IPS-NIHi7 (cell line): ENCODE measurements at regions not wholly inside any gene's neighbourhood (a gene's known extent, or its start where the extent isn't known, plus 50 kb on each side); places are given as distances from the start of the nearest gene placed in this dataset.

Source experiments
- DNase-seq: peaks from one replicate; pipeline ENCODE4 v3.0.0; 2012; ENCODE audit warnings: mixed read lengths; ENCODE audit errors: extremely low spot score

DNA sequence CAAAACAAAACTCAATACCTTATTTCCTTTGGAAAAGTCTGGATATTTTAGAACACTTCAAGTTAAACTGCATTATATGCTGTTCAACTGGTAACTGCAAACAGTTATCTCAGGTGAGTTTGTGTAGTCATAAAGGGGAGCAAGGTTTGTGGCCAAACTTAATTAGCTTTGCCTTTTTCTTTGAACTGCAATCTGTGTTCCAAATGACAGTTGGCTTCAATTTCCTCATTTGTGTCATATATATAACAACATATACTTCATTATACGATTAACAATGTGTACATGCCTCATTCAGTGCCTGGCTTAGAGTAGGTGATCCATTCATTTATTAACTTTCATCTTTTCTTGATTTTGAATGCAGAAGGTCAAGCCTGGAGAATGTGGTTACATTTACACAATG lies 55.8 kb downstream of the KCNE4 start:
- no peak for DNase-seq

DNA sequence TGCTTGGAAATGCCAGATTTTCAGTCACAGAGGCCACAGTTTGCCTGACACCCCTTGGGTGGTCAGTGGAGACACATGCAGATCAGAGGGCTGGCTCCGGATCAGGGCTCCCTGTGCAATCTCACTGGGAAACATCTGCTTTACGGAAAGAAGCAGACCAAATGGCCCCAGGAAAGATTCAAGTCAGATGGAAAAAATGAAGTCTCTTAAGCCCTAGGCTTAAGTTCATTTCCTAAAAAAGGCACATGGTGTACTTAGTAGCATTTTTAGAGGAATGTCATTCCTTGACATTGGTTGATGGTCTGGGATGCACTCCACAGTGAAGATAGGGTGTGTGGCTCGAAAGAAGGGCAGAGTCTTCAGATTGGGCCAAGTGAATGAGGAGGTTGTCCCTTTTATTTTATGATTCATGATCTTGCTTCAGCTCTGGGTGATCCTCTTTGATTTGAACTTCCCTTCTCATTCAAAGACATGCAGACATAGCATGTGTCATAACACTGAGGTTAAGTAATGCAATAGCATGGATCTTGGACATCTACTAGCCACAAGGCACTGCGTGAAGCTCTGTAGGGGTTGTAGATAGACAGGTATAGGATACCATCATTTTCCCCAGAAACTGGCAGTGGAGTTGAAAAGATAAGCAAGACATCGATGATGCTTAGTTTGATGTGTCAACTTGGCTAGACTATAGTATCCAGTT lies 56.5 kb downstream of the KCNE4 start:
- no peak for DNase-seq

DNA sequence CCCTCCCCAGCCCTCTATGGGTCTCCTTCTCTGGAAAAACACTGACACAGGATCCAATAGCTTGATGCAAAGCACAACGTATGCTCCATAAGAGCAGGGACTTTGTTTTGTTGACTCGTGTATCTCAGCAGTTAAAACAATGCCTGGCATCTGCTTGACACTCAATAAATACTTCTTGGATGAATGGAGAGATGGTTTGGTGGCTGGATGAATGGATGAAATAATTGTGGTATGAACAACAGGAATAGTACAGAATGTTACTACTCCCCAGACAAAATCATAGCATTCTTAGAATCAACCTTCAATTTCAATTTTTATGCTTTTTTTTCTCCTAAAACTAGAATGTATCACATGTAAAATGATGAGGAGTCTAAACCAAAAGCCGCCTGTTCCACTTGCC lies 57.4 kb downstream of the KCNE4 start:
- DNase-seq = no peak

DNA sequence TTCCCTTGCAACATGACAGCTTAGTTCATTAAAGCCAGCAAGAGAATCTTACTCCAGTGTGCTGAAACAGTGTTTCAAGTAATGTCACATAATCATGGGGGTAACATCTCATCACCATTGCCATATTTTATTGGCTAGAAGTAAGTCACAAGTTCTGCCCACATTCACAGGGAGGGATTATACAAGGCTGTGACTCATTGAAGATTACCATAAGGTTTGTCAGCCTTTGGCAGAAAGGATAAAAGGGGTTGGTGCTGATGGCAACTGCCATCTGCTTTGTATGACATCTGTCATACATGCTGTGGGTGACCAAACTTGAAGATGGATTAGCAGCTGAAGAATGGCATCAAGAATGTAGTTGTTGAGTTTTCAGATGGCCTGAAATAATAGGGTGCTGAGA lies 61.2 kb downstream of the KCNE4 start:
- DNase-seq = no peak

DNA sequence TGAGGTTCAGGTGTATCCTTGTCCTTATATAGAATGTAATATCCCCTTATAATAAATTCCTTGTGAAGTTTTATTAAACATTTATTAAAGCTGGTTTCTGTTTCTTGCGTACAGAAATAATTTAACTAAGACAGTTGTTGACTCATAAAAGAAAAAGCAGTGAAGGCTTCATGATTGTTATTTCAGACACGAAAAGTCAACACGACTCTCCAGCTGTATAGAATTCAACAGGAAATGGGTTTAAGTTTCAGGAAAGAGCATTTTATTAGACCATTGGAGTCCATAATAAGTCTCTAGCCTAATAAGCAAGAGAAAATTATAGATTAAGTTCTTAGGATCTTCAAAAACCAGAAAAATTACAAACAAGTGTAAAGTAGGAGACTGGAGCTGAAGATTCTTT lies 62.2 kb downstream of the KCNE4 start:
- no peak for DNase-seq

DNA sequence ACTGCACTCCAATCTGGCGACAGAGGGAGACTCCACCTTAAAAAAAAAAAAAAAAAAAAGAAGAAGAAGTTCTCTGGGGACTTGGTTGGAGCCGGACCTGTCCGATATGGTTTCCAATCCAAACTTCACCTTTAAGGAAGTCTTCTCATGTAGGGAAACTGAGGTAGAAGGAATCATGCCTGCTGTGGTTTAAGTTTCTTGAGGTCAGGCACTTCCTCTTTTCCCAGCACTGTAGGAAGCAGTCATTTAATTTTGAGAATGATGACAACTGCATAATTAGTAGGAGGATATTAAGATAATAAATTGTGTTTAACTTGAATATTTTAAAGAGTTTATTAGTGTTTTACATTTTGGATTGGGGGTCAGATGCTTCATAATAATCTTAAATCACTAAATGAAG lies 62.9 kb downstream of the KCNE4 start:
- DNase-seq = no peak

DNA sequence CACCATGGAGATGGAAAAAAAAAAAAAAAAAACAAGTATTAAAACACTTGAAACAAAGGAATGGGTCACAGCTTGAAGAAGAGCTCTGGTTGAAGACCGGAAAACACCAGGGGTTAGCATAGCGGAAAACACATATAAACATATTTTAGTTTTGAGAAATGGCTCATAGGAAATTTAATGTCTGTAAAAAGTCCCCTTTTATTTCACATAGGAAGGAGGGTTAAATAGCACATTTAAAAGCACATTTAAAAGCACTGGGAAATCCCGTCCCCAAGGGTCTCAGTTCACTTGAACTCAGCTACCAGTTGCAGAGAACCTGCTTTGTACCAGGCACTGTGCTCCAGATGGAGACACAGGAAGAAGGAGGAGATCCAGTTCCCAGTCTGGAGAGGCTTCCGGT lies 65.5 kb downstream of the KCNE4 start:
- DNase-seq = no peak

DNA sequence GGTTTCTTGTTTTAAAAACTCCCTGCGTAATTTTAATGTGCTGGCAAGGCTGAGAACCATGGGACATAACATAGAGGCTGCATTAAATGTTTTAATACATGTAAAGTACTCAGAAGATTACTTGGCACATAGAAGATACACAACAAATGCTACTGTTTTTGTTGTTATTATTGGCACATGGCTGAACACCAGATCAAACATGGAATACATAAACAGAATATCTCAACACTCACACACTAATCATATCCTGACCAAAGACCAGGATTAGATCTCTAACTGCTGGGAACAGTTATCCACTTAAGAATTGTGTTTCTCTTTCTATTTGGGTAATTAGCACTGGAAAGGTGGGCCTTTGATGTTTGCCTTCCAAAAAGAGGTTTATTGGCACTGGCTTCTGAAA lies 69.3 kb downstream of the KCNE4 start:
- DNase-seq = no peak

DNA sequence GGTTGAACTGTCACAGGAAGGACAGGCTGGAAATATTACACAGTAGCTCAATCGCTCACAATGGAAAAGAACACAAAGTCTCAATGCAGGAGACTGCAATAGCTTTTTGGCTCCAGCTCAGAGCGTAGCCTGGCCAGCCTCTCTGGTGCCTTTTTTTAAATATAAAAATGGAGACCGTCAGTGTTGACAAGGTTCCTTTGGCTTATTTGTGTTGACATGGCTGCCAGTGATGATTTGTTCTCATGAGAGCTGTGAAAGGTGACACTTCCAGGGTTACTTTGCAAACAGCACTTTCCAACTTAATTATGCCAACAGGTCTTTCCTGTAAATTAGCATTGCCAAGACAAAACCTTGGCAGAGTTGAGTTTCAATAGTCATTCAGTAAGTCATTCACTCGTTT lies 70.8 kb downstream of the KCNE4 start:
- no peak for DNase-seq

DNA sequence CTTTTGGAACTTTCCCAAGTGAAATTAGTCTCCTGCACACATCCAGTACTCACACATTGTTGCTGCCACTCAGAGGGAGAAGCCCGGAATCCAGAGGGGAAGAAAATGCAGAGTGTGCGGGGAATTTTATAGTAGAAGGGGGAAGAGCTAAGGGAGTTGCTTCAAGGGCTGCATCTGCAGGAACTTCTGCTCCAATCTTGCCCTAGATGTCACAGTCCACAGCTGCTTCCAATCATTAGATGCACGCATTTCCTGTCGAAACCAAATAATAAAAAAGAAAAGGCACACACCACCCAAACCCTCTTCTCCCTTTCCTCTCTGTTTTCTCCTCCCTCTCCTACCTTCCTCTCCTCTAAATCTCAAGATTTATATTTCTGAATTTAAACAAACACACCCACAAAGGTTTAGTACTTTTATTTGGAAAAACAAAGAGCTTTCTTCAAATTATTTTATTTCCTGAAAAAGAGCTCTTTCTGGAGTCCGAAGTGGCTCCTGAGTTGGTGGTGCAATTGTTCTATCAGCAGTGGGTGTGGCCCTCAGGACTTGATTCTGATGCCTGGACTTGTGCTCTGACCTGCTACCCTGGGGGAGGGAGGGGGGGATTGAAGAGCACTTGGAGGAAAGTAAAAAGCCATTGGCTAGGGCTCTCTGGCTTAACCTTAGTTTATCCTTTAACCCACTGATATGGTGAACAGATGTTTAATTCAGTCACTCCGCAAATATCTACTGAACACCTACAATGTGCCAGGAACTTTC lies 72.0 kb downstream of the KCNE4 start:
- DNase-seq = no peak

DNA sequence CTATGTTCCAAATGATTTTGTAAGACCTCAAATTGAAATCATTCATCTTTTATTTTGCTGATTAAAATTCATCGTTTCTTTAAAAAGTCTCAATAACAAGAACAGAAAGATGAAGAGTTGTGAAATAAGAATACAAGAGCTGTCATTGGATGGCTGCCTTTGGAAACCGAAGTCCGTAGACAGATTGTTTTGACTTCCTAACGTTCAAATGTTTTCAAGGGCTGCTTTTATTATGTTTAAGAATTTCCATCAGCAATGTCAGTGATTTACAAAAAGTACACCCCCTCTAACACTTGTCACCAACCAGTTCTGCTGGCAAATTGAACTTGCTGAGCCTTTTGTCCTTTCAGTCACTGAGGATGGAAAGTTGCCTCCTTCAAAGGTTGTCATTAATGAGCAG lies 89.6 kb downstream of the KCNE4 start:
- DNase-seq = no peak

DNA sequence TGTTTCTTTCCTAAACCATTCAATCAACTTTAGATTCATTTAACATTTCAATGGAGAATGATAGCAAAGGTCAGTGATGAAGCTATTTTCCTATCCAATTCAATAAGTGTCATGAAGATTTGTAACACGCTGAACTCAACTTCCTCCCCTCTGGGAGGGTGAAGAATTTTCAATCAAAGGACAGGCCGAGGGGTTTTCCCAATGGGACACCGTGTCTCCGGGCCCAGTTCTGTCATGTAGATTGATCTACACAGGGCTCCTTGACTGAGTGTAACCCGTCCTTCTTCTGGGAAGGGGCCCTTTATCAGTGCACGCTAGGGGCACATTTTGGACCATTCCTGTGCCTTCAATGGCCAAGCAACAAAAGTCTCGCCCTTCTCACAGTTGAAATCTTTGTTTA lies 90.1 kb downstream of the KCNE4 start:
- DNase-seq = no peak

DNA sequence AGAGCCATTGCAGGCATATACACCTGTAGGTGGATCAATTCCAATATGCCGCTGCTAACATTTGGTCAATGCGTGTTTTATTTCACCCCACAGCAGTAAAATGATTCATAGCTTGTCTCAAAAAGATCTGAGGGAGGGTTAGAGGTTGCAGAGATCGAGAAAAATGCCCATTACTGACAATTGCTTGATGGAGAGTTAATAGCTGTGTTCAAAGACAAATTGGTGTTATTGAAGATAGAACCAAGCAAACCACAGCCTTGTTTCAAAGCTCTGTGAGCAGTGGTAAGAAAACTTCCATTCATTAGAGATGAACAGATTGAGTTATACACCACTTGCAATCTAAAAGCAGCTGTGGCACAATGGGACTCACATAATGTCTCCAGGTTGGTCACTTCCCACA lies 95.4 kb downstream of the KCNE4 start:
- DNase-seq = no peak

DNA sequence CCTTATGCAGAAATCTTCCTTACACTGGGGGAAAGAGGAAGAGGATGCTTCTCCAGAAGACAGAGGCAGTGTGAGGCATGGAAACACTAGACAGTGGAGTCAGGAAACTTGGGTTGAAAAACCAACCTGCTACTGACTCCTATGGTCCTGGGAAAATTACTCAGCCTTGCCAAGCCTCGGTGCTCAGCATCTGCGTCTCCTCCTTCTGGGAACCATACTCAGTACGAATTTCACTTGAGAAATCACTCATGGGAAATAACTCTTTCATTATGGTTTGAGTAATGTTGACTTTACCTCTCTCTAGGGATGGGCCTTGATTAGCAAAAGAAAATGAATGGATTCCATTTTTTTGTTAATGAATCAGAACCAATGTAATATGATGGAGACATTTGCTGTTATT lies 96.5 kb downstream of the KCNE4 start:
- DNase-seq = no peak

DNA sequence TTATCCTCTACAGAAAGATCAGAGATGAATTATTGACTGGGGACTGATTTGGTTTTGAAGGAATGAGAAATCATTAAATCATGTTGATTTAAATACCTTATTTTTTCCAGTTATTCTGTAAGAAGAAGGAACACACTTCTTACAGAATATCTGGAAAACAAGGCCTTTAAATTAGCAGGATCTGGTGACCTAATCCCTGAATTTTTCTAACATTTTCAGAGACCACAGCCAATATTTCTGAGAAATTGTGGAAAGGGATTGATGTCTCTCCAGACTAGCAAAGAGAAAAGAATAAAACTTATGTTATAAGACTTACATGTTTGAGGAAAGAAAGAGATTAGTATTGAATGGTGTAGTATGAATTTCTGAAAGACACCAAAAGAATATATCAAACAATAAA lies 104.0 kb downstream of the KCNE4 start:
- DNase-seq = no peak

DNA sequence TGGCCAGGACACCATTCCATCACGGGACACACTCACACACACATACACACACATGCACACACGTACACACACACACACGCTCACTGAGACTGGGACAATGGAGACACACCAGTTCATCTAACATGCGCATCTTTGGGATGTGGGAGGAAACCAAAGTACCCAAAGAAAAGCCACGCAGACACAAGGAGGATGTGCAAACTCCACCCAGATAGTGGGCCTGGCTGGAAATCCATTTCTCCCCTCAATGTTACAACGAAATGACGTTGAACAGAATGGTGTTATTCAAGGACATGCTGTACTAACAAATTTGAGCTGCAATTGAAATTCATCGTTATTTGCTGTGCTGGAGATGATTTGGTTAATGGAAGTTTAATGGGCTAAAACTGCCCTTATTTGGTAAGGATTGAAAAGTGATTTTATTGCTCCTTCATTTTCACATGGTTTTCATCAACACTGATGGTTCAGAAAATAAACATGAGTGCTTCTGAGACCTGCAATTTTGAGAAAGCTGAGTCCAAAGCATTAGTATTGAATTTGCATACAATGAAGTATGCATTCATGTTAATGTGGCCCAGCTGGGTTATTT lies 110.0 kb downstream of the KCNE4 start:
- no peak for DNase-seq

DNA sequence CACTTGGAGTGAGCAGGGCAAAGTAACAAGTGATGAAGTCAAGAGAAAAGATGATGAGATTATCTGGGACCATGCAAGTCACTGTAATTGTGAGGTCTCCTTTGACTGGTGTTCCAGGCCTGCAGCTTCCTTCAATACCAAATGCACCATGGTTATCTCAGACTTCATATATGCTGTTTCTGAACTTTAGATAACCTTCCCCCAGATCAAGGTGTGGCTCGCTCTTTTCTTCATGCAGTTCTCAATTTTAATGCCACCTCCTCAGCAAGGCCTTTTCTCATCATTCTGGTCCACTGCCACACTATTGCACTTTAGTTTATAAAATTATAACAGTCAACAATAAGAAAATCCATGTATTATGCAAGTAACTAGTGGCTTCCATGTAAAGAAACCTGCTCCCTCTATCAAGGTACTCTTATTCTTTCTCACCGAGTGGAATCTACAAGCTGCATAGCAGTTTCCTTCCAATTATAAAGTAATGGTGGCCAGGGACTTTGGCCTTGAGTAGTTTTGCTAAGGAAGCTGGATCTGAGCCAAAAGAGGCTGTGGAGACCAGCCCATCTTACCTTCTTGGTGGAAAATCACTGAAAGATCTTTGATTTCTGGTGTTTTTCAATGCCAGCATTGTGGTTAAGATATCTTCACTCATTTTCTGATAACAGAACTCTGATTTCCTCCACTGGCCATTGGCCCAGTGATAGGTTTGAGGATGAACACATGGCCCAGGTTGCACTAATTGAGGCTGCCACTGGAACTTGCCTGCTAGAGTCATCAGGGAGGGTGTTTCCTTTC lies 113.6 kb downstream of the KCNE4 start:
- no peak for DNase-seq

DNA sequence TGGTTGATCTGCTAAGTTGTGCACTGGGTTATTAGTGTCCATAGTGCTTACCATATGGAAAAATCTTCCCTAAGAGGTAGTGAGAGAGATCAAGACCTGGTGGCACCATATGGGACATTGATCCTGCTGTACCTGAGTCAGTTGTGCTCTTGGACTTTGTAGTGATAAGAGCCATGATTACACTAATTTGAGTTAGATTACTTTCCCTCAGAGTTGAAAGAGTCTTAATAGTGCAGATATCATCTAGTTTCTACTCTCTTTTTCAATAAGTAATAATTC lies 114.2 kb downstream of the KCNE4 start:
- no peak for DNase-seq

DNA sequence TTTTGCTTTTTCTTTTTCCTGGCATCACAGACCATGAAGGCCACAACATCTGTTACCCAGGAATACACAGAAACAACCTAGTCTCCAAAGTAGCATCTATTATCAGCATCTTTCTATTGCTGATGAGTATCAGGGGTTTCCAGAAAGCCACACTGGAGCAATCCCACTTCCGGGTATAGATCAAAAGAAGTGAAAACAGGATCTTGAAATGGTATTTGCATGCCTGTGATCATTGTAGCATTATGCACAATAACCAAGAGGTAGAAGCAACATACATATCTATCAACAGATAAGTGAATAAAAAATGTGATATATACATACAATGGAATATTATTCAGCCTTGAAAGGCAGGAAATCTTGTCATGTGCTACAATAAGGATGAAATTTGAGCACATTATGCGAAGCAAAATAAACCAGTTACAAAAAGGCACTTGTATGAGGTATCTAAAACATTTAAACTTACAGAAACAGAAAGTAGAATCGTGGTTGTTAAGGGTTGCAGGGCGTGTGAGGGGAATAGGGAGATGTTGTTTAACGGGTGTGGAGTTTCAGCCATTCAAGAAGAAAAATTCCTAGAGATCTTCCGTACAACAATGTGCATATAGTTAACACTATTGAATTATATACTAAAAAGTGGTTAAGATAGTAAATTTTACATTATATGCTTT lies 115.1 kb downstream of the KCNE4 start:
- DNase-seq = no peak

DNA sequence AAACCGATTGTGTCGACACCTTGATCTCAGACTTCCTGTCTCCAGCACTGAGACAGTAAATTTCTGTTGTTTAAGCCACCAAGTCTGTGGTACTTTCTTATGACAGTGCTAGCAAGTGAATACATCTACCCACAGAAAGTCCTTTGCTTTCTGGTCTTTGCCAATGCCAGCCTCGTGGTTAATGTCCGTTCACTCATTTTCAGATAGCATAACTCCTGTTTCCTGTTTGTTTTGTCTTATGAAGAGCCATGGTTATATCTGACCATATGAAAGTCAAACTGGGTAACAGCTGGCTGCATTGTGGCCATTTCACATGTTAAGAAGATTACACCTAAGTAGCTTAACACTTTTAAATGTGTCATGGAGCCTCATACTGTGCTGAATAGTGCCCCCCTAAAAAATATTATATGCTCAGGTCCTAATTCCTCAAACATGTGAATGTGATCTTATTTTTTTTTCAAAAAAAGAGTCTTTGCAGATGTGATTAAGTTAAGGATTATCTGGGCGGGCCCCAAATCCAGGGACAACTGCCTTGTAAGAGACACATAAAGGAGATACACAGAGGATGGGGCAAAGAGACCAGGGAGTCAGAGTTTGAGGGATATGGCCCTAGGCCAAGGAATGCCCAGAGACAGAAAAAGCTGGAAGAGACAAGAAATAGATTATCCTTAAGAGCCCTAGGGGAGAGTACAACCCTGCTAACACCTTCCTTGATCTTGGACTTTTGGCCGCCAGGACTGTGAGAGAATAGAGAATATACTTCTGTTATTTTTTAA lies 118.0 kb downstream of the KCNE4 start:
- no peak for DNase-seq

DNA sequence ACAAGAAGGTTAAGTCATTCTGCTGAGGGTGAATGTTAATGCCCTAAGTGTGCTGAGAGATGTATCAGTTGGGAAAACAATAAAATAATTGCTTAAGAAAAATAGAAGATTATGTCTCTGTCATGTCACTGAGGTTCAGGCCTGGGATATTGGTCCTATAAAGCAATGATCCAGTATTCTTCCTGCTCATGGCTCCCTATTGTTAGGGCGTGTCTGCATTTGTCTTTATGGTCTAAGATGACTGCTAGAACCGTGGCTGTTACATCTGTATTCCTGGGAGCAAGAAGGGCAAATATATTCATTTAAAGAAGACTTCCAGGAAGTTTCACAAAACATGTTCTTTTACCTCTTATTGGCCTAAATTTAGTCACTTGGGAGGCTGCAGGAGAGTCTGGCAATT lies 125.0 kb downstream of the KCNE4 start:
- DNase-seq = no peak
